ENCODE measurements at regions not wholly inside any gene's neighbourhood (a gene's known extent, or its start where the extent isn't known, plus 50 kb on each side); places are given as distances from the start of the nearest gene placed in this dataset.

DNA sequence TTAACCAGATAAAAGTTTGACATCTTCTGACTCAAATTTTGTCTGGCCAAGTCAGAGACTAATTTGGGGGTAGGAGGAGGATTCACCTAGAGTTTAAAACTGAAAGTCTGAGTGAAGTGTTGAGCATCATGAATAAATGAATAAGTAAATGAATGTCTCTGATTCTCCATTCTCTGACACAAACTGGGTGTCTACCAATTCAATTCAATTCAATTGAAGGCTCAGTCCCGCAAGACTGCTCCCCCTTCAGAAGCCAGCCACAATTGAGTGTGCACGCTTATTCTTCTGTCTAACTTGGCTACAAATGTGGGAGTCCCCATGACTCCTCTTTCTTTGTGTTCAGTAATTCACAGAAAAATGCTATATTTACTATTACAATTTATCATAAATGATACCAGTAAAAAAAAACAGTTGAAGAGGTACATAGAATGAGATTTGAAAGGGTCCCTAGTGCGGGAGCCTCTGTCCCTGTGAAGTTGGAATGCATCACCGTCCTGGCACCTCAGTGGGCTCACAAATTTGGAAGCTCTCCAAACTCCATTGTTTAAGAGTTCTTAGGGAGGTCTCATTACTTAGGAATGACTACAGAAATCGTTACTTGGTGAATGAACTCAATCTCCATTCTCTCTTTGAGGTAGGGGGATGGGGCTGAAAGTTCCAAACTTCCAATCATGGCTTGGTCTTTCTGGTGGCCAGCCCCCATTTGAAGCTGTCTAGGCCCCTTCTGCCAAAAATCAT is 243.7 kb upstream of the PHYHIPL start:
- H3K4me1 ChIP-seq (ENCODE audit: control insufficient read depth in 1 of 2, insufficient read depth in 2 of 2, low read length in 2 of 2) = no peaks in the 10 kb centered on the region

DNA sequence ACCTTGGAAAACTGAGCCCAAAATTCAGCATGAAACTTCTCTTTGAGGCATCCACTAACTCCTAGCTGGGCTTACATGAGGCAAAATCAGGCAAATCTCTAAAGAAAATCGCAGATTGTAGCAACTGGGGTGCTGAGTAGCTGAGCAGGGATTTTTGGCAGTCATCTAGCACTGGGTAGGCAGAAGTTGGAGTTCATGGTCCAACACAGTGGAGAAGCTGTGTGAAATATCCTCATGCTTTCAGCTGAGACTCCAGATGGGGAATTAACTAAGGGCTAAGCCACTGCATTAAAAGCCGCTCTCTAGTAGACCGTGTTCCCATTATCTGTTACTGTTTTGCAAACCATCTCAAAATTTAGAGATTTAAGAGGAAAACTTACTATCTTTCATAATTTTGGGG is 240.1 kb upstream of the PHYHIPL start:
- Histone ChIP-seq H3K4me3 (ENCODE audit: low read depth in 1 of 2, low read length in 2 of 2) (no peak overlapping the region), H3K27ac (ENCODE audit: low read length) (no peak overlapping the region), H3K27me3 (ENCODE audit: low read depth, low read length) (no peaks in the 10 kb centered on the region), H3K9me3 (ENCODE audit: control insufficient read depth in 1 of 2, low read length in 2 of 2) (no peaks in the 10 kb centered on the region), H3K36me3 (ENCODE audit: control insufficient read depth in 1 of 2, insufficient read depth in 2 of 2, low read length in 2 of 2) (no peaks in the 10 kb centered on the region), H3K4me1 (ENCODE audit: control insufficient read depth in 1 of 2, insufficient read depth in 2 of 2, low read length in 2 of 2) (no peaks in the 10 kb centered on the region)

More for the DNA sequence above, 243.7 kb upstream of the PHYHIPL start:
- Histone ChIP-seq H3K9me3 (ENCODE audit: control insufficient read depth in 1 of 2, low read length in 2 of 2) (no peaks in the 10 kb centered on the region), H3K36me3 (ENCODE audit: control insufficient read depth in 1 of 2, insufficient read depth in 2 of 2, low read length in 2 of 2) (no peaks in the 10 kb centered on the region), H3K4me3 (ENCODE audit: low read depth in 1 of 2, low read length in 2 of 2) (no peak overlapping the region), H3K27me3 (ENCODE audit: low read depth, low read length) (no peaks in the 10 kb centered on the region), H3K27ac (ENCODE audit: low read length) (no peak overlapping the region)

DNA sequence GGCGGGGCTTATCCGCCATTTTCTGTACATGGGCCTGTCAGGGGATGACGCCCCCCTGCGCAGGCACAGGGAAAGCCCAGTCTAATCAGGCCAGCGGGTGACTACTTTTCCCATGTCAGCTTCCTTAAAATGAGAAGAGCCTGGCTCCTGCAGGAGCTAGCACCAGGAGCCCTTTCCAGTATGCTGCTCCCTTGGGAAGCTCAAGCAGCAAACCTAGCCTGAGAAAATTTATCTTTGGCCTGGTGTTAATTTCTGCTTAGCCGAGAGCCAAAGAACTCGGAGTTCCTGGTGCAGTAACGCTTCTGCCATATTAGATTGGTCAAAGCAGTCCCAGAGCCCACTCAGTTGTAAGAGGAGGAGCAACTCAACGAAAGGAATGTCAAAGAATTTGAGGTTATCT is 239.0 kb upstream of the PHYHIPL start:
- H3K27ac ChIP-seq (ENCODE audit: low read length) = no peak overlapping the region
- H3K4me1 ChIP-seq (ENCODE audit: control insufficient read depth in 1 of 2, insufficient read depth in 2 of 2, low read length in 2 of 2) = no peaks in the 10 kb centered on the region
- no peaks in the 10 kb centered on the region for H3K9me3 ChIP-seq (ENCODE audit: control insufficient read depth in 1 of 2, low read length in 2 of 2)
- H3K4me3 ChIP-seq (ENCODE audit: low read depth in 1 of 2, low read length in 2 of 2) = no peak overlapping the region
- H3K36me3 ChIP-seq (ENCODE audit: control insufficient read depth in 1 of 2, insufficient read depth in 2 of 2, low read length in 2 of 2) = no peaks in the 10 kb centered on the region
- no peaks in the 10 kb centered on the region for H3K27me3 ChIP-seq (ENCODE audit: low read depth, low read length)

DNA sequence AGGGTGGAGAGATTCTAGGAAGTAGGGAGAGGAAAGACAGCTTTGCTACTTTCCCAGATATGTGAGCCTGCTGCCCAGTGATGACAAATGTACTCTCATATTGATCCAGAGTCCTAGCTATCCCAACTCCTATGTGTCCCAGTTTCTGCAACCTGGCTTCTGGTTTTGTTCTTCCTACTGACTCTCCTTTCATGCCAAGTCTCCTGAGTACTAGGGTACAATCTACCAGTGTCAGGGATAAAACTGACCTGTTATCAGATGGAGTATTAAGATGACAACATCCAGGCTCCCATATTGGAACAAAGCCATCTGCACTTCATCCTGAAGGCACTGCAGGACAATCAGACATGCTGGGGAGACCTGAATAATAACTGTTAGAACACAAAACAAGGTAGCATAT is 233.7 kb upstream of the PHYHIPL start:
- no peaks in the 10 kb centered on the region for H3K36me3 ChIP-seq (ENCODE audit: control insufficient read depth in 1 of 2, insufficient read depth in 2 of 2, low read length in 2 of 2)
- H3K27me3 ChIP-seq (ENCODE audit: low read depth, low read length) = no peaks in the 10 kb centered on the region
- H3K4me3 ChIP-seq (ENCODE audit: low read depth in 1 of 2, low read length in 2 of 2) = no peak overlapping the region
- H3K4me1 ChIP-seq (ENCODE audit: control insufficient read depth in 1 of 2, insufficient read depth in 2 of 2, low read length in 2 of 2) = peaks cover 0 to 3% of the 10 kb centered on the region in 2 donors
- H3K9me3 ChIP-seq (ENCODE audit: control insufficient read depth in 1 of 2, low read length in 2 of 2) = no peaks in the 10 kb centered on the region
- H3K27ac ChIP-seq (ENCODE audit: low read length) = no peak overlapping the region

DNA sequence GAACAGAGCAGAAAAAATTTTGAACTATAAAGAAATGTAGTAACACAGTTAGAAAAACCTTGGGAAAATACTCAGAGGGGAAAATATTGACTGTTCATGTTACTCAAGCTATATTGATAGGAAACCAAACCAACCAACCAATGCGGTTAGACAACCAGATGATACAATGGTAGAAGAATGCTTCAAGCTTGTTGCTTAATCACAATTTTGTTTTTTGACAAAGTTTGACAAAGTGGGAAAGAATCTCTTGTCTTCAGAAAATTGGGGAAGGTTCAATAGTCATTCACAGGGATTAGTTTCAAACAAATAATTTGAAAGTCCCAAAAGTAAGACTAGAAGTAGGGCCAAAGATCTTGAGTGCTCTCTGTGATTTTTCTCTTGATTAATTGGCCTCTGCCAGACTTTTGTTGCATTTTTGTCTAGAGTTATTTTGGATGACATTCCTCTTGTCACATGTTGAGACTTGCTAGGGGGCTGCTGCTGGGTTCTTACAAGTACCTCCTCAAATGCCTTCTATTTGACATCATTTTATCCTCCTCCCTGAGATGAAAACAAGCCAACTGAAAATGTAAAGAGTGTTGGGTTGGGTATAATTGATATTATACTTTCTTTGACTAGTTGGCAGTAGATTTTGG is 233.1 kb upstream of the PHYHIPL start:
- Histone ChIP-seq H3K4me1 (ENCODE audit: control insufficient read depth in 1 of 2, insufficient read depth in 2 of 2, low read length in 2 of 2) (peaks cover 0 to 3% of the 10 kb centered on the region in 2 donors), H3K9me3 (ENCODE audit: control insufficient read depth in 1 of 2, low read length in 2 of 2) (no peaks in the 10 kb centered on the region), H3K36me3 (ENCODE audit: control insufficient read depth in 1 of 2, insufficient read depth in 2 of 2, low read length in 2 of 2) (no peaks in the 10 kb centered on the region), H3K27ac (ENCODE audit: low read length) (no peak overlapping the region), H3K27me3 (ENCODE audit: low read depth, low read length) (no peaks in the 10 kb centered on the region), H3K4me3 (ENCODE audit: low read depth in 1 of 2, low read length in 2 of 2) (no peak overlapping the region)

DNA sequence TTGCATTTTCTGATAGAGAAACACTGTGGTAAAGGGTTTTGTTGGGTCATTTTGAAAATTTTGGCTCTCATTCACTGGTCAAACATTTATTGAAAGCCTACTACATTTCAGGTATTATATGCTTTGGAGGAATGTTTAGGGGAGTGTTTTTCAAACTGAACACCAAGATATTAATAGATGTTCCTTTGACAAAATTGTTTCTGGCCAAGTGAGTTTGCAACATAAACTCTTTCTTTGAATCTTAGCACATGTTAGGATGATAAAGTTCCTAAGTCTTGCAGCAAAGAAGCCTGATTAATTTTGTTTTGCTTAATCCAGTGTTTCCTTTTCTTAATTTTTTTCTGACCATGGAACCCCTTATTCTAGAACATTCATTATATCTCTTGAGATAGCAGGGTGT is 232.5 kb upstream of the PHYHIPL start:
- Histone ChIP-seq H3K36me3 (ENCODE audit: control insufficient read depth in 1 of 2, insufficient read depth in 2 of 2, low read length in 2 of 2) (no peaks in the 10 kb centered on the region), H3K9me3 (ENCODE audit: control insufficient read depth in 1 of 2, low read length in 2 of 2) (no peaks in the 10 kb centered on the region), H3K27ac (ENCODE audit: low read length) (no peak overlapping the region), H3K4me1 (ENCODE audit: control insufficient read depth in 1 of 2, insufficient read depth in 2 of 2, low read length in 2 of 2) (peaks cover 0 to 3% of the 10 kb centered on the region in 2 donors), H3K4me3 (ENCODE audit: low read depth in 1 of 2, low read length in 2 of 2) (no peak overlapping the region), H3K27me3 (ENCODE audit: low read depth, low read length) (no peaks in the 10 kb centered on the region)

DNA sequence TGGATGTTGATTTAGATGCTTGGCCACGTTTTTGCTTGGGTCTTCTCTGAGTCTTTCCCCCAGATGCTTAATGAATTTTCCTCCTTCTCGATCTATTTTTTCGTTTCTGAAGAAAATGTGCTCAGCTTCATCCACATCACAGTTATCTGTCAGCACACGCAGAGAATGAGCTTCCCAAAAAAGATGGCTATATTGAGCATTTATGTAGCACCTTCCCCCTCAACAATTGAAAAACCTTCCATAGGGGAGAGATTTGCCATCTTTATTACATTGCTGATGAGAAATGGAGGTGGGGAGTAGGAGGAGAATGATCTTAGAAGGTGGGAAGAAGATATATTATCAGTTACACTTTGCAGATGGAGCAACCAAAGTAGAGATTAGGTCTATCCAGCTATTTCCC is 228.1 kb upstream of the PHYHIPL start:
- no peaks in the 10 kb centered on the region for H3K36me3 ChIP-seq (ENCODE audit: control insufficient read depth in 1 of 2, insufficient read depth in 2 of 2, low read length in 2 of 2)
- no peak overlapping the region for H3K27ac ChIP-seq (ENCODE audit: low read length)
- peaks cover 0 to 3% of the 10 kb centered on the region in 2 donors for H3K4me1 ChIP-seq (ENCODE audit: control insufficient read depth in 1 of 2, insufficient read depth in 2 of 2, low read length in 2 of 2)
- H3K9me3 ChIP-seq (ENCODE audit: control insufficient read depth in 1 of 2, low read length in 2 of 2) = no peaks in the 10 kb centered on the region
- H3K4me3 ChIP-seq (ENCODE audit: low read depth in 1 of 2, low read length in 2 of 2) = no peak overlapping the region
- no peaks in the 10 kb centered on the region for H3K27me3 ChIP-seq (ENCODE audit: low read depth, low read length)

DNA sequence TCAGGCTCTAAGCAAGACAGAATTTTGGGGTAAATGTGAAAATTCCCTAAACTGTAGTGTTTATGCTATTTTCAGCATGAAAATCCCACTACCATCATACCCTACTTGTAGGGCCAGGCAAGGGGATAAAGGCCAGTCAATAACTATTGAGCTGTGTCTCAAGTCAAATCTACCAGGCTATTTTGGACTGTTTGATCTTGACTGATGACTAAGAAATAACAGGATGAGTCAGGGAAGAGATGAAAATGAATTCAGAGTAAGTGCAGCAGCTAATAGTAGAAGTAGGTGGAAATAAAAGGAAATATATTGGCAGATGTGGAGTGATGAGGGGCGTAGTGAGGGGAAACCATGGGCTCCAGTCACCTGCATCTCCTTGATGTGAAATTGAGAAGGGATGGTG is 225.8 kb upstream of the PHYHIPL start:
- Histone ChIP-seq H3K27ac (ENCODE audit: low read length) (no peak overlapping the region), H3K4me3 (ENCODE audit: low read depth in 1 of 2, low read length in 2 of 2) (no peak overlapping the region)

DNA sequence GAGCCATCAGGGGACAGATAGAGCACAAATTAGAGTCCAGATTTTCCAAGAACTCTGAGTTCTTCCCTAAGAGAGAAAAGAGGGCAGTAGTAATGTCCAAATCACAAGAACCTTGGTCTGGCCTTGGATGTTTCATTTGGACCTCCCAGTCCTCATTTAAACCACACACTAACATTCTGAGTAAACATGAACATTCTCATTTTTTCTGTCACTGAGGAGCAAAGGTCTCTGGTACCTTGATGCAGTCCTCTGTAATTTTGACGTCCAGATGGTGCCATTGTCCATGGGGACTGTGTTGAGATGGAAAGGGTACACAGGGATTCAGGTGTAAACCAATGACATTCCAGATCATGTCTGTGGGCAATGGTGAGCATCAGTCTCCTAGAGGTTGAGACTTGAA is 225.4 kb upstream of the PHYHIPL start:
- Histone ChIP-seq H3K9me3 (ENCODE audit: control insufficient read depth in 1 of 2, low read length in 2 of 2) (no peaks in the 10 kb centered on the region), H3K36me3 (ENCODE audit: control insufficient read depth in 1 of 2, insufficient read depth in 2 of 2, low read length in 2 of 2) (no peaks in the 10 kb centered on the region), H3K27ac (ENCODE audit: low read length) (no peak overlapping the region), H3K4me3 (ENCODE audit: low read depth in 1 of 2, low read length in 2 of 2) (no peak overlapping the region), H3K27me3 (ENCODE audit: low read depth, low read length) (no peaks in the 10 kb centered on the region), H3K4me1 (ENCODE audit: control insufficient read depth in 1 of 2, insufficient read depth in 2 of 2, low read length in 2 of 2) (no peaks in the 10 kb centered on the region)

More for the DNA sequence above, 225.8 kb upstream of the PHYHIPL start:
- no peaks in the 10 kb centered on the region for H3K36me3 ChIP-seq (ENCODE audit: control insufficient read depth in 1 of 2, insufficient read depth in 2 of 2, low read length in 2 of 2)
- H3K4me1 ChIP-seq (ENCODE audit: control insufficient read depth in 1 of 2, insufficient read depth in 2 of 2, low read length in 2 of 2) = no peaks in the 10 kb centered on the region
- H3K27me3 ChIP-seq (ENCODE audit: low read depth, low read length) = no peaks in the 10 kb centered on the region
- H3K9me3 ChIP-seq (ENCODE audit: control insufficient read depth in 1 of 2, low read length in 2 of 2) = no peaks in the 10 kb centered on the region

DNA sequence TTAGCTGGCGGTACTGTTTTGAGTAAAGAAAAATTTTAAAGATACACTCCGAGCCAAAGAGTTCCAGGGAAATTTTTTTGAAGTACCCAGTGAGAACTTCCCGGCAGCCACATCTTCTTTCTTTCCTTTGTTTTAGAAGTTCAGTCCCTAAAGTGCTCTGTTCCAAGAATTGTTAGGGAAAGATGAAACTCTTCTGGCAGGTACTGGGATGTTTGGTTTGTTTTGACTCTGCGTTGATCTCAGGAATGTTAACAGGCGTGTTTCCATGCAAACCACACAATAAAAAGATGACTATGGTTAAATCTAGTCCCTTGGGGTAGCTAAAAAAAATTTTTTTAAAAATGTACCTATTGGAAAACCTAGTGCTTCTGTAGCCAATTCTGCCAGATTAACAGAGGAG is 224.7 kb upstream of the PHYHIPL start:
- H3K27me3 ChIP-seq (ENCODE audit: low read depth, low read length) = no peaks in the 10 kb centered on the region
- H3K4me1 ChIP-seq (ENCODE audit: control insufficient read depth in 1 of 2, insufficient read depth in 2 of 2, low read length in 2 of 2) = no peaks in the 10 kb centered on the region
- H3K4me3 ChIP-seq (ENCODE audit: low read depth in 1 of 2, low read length in 2 of 2) = no peak overlapping the region
- H3K27ac ChIP-seq (ENCODE audit: low read length) = peak overlapping the region; percentile 37
- no peaks in the 10 kb centered on the region for H3K36me3 ChIP-seq (ENCODE audit: control insufficient read depth in 1 of 2, insufficient read depth in 2 of 2, low read length in 2 of 2)
- no peaks in the 10 kb centered on the region for H3K9me3 ChIP-seq (ENCODE audit: control insufficient read depth in 1 of 2, low read length in 2 of 2)

DNA sequence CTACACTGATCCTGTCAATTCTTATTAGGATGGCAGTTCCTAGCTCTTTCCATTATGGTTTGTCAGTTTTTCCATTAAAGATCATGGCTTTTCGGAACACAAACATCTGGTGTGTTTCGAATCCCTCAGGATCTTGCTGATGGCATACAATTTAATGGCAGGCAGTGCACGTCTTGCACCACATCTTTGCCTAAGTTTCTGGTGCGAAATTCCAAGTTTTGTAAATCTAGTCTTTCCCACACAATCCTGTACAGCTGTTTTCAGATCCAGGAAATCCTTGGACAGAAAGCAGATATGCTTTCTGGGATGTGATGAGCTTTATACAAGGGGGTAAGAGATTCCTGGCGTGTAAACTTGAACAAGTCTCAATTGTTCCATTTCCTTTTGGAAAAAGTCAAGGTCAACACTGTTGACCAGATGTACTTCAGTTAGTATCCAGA is 224.3 kb upstream of the PHYHIPL start:
- Histone ChIP-seq H3K4me1 (ENCODE audit: control insufficient read depth in 1 of 2, insufficient read depth in 2 of 2, low read length in 2 of 2) (no peaks in the 10 kb centered on the region), H3K36me3 (ENCODE audit: control insufficient read depth in 1 of 2, insufficient read depth in 2 of 2, low read length in 2 of 2) (no peaks in the 10 kb centered on the region), H3K4me3 (ENCODE audit: low read depth in 1 of 2, low read length in 2 of 2) (no peak overlapping the region), H3K9me3 (ENCODE audit: control insufficient read depth in 1 of 2, low read length in 2 of 2) (no peaks in the 10 kb centered on the region), H3K27me3 (ENCODE audit: low read depth, low read length) (no peaks in the 10 kb centered on the region), H3K27ac (ENCODE audit: low read length) (peak overlapping the region; percentile 37)

Measured in muscle layer of duodenum (tissue), 2 donors.